NOMO-1 (cell line): ENCODE measurements at regions not wholly inside any gene's neighbourhood (a gene's known extent, or its start where the extent isn't known, plus 50 kb on each side); places are given as distances from the start of the nearest gene placed in this dataset.
"Not testable (repeated sequence)": the region's sequence is repeated elsewhere in the genome, so short reads cannot be mapped to it uniquely, and the experiment has no call there.

Source experiments
- DNase-seq, 2 experiments: peaks; one replicate each; lab custom pipeline; 2025; ENCODE audit not compliant: unreplicated experiment in 2 of 2; lab: John Stamatoyannopoulos, UW

- DNase-seq = no peak
Measured at GRCh38 chr4:141448490-141448889, 187.9 kb upstream of the IL15 start.

GRCh38 chr4:141449927-141450326, 186.5 kb upstream of the IL15 start:
- DNase-seq = no peak

GRCh38 chr4:141455651-141456050, 180.7 kb upstream of the IL15 start:
- no peak for DNase-seq

- no peak for DNase-seq
Measured at GRCh38 chr4:141457653-141458052, 178.7 kb upstream of the IL15 start.

- no peak for DNase-seq
Measured at GRCh38 chr4:141458501-141458900, 177.9 kb upstream of the IL15 start.

GRCh38 chr4:141459020-141459419, 177.4 kb upstream of the IL15 start:
- DNase-seq = no peak

- DNase-seq = no peak
Measured at GRCh38 chr4:141462361-141462760, 174.0 kb upstream of the IL15 start.

- no peak for DNase-seq
Measured at GRCh38 chr4:141463678-141464077, 172.7 kb upstream of the IL15 start.

- no peak for DNase-seq
Measured at GRCh38 chr4:141464366-141464765, 172.0 kb upstream of the IL15 start.

- DNase-seq = no peak
Measured at GRCh38 chr4:141465171-141465570, 171.2 kb upstream of the IL15 start.

GRCh38 chr4:141467225-141467624, 169.2 kb upstream of the IL15 start:
- DNase-seq = no peak

- no peak for DNase-seq
Measured at GRCh38 chr4:141469392-141469791, 167.0 kb upstream of the IL15 start.

GRCh38 chr4:141473026-141473540, 163.3 kb upstream of the IL15 start:
- DNase-seq = no peak

- DNase-seq = no peak
Measured at GRCh38 chr4:141473952-141474351, 162.4 kb upstream of the IL15 start.

GRCh38 chr4:141480950-141481349, 155.4 kb upstream of the IL15 start:
- DNase-seq = no peak

- not testable (repeated sequence) for DNase-seq
Measured at GRCh38 chr4:141484298-141484697, 152.1 kb upstream of the IL15 start.

- no peak for DNase-seq
Measured at GRCh38 chr4:141486375-141486997, 149.9 kb upstream of the IL15 start.

- DNase-seq = no peak
Measured at GRCh38 chr4:141497627-141498026, 138.8 kb upstream of the IL15 start.

GRCh38 chr4:141499261-141499853, 137.0 kb upstream of the IL15 start:
- DNase-seq = no peak

GRCh38 chr4:141501395-141501794, 135.0 kb upstream of the IL15 start:
- DNase-seq = no peak

- no peak for DNase-seq
Measured at GRCh38 chr4:141501931-141502330, 134.5 kb upstream of the IL15 start.

GRCh38 chr4:141502755-141503154, 133.6 kb upstream of the IL15 start:
- DNase-seq = no peak

- DNase-seq = no peak
Measured at GRCh38 chr4:141503260-141503659, 133.1 kb upstream of the IL15 start.
